ENCODE measurements at regions not wholly inside any gene's neighbourhood (a gene's known extent, or its start where the extent isn't known, plus 50 kb on each side); places are given as distances from the start of the nearest gene placed in this dataset.

GRCh38 chr2:44843641-44844310, 97.7 kb upstream of the SIX3 start:
- DNase-seq (no peak), ATAC-seq (ENCODE audit: low read depth) (no peak)
- H4K20me1 ChIP-seq (ENCODE audit: control insufficient read depth, insufficient read depth, low read length, poor library complexity, severe bottlenecking): no peaks in the 10 kb centered on the region
- no peaks in the 10 kb centered on the region for H3K4me1 ChIP-seq (ENCODE audit: control insufficient read depth in 2 of 2, insufficient read depth in 2 of 2, low read length in 2 of 2)
- H3K9ac ChIP-seq (ENCODE audit: low read length): no peak overlapping the region
- POLR2A ChIA-PET: no interaction called here
- no peak overlapping the region for H3K27ac ChIP-seq (ENCODE audit: low read length in 2 of 2)
- WGBS (ENCODE audit: insufficient coverage): 93% methylated on average over 4 of the region's 13 CpGs
- no peaks in the 10 kb centered on the region for H3K79me2 ChIP-seq (ENCODE audit: control insufficient read depth, insufficient read depth, low read length)
- intact Hi-C loops (cut with micrococcal nuclease): no loop called here
- no peak overlapping the region for H3K4me3 Mint-ChIP-seq
- no peak overlapping the region for H3K4me3 ChIP-seq (ENCODE audit: control extremely low read depth in 1 of 5, extremely low read depth in 1 of 5, insufficient read depth in 1 of 5, low read depth in 2 of 5, low read length in 4 of 5)
- H3K9me3 ChIP-seq (ENCODE audit: control extremely low read depth in 1 of 3, control insufficient read depth in 2 of 3, insufficient read depth in 1 of 3, low read length in 2 of 3): no peaks in the 10 kb centered on the region
- no peaks in the 10 kb centered on the region for H3K36me3 ChIP-seq (replicated peaks in 1 of 2; ENCODE audit: control extremely low read depth in 1 of 2, control insufficient read depth in 1 of 2, extremely low read depth in 1 of 2, insufficient read depth in 2 of 2, low read length in 1 of 2)
- no peak overlapping the region for H3K27ac Mint-ChIP-seq
- H3K27me3 Mint-ChIP-seq: peaks cover 43% of the 10 kb centered on the region
- no peak overlapping the region for H2AFZ ChIP-seq (ENCODE audit: insufficient read depth, low read depth, low read length, poor library complexity, severe bottlenecking)
- H3K4me2 ChIP-seq (replicated peaks; ENCODE audit: low read depth, low read length, poor library complexity, severe bottlenecking): no peak overlapping the region
- peaks cover 0 to 9% (median 0%) of the 10 kb centered on the region in 4 experiments for H3K27me3 ChIP-seq (replicated peaks in 1 of 4; ENCODE audit: control extremely low read depth in 1 of 4, control insufficient read depth in 3 of 4, insufficient read depth in 4 of 4, low read length in 3 of 4)
- H3K9me3 Mint-ChIP-seq (ENCODE audit: insufficient read depth): no peaks in the 10 kb centered on the region
- H3K4me1 Mint-ChIP-seq: no peaks in the 10 kb centered on the region
- TF ChIP-seq EZH2 (IDR thresholded peaks at IDR 0.05; ENCODE audit: borderline replicate concordance, insufficient read depth, low read depth, low read length, poor library complexity, severe bottlenecking) (no peak), CTCF (IDR thresholded peaks at IDR 0.05) (no peak)
- CTCF ChIA-PET: no interaction called here

- H3K79me2 ChIP-seq (ENCODE audit: control insufficient read depth, insufficient read depth, low read length): no peaks in the 10 kb centered on the region
- no peak for TF ChIP-seq EZH2 (IDR thresholded peaks at IDR 0.05; ENCODE audit: borderline replicate concordance, insufficient read depth, low read depth, low read length, poor library complexity, severe bottlenecking)
- no peak for TF ChIP-seq CTCF (IDR thresholded peaks at IDR 0.05)
- Mint-ChIP-seq H3K27me3 (peaks cover 50% of the 10 kb centered on the region), H3K4me3 (no peak overlapping the region), H3K27ac (no peak overlapping the region), H3K9me3 (ENCODE audit: insufficient read depth) (no peaks in the 10 kb centered on the region), H3K4me1 (no peaks in the 10 kb centered on the region)
- no peaks in the 10 kb centered on the region for H4K20me1 ChIP-seq (ENCODE audit: control insufficient read depth, insufficient read depth, low read length, poor library complexity, severe bottlenecking)
- no peak overlapping the region for H3K9ac ChIP-seq (ENCODE audit: low read length)
- no peak overlapping the region for H3K27ac ChIP-seq (ENCODE audit: low read length in 2 of 2)
- H3K9me3 ChIP-seq (ENCODE audit: control extremely low read depth in 1 of 3, control insufficient read depth in 2 of 3, insufficient read depth in 1 of 3, low read length in 2 of 3): no peaks in the 10 kb centered on the region
- no peak overlapping the region for H3K4me3 ChIP-seq (ENCODE audit: control extremely low read depth in 1 of 5, extremely low read depth in 1 of 5, insufficient read depth in 1 of 5, low read depth in 2 of 5, low read length in 4 of 5)
- peaks cover 0 to 9% (median 0%) of the 10 kb centered on the region in 4 experiments for H3K27me3 ChIP-seq (replicated peaks in 1 of 4; ENCODE audit: control extremely low read depth in 1 of 4, control insufficient read depth in 3 of 4, insufficient read depth in 4 of 4, low read length in 3 of 4)
- H3K4me1 ChIP-seq (ENCODE audit: control insufficient read depth in 2 of 2, insufficient read depth in 2 of 2, low read length in 2 of 2): no peaks in the 10 kb centered on the region
- POLR2A ChIA-PET: no interaction called here
- H3K36me3 ChIP-seq (replicated peaks in 1 of 2; ENCODE audit: control extremely low read depth in 1 of 2, control insufficient read depth in 1 of 2, extremely low read depth in 1 of 2, insufficient read depth in 2 of 2, low read length in 1 of 2): no peaks in the 10 kb centered on the region
- ATAC-seq (ENCODE audit: low read depth): no peak
- no peak overlapping the region for H2AFZ ChIP-seq (ENCODE audit: insufficient read depth, low read depth, low read length, poor library complexity, severe bottlenecking)
- no peak overlapping the region for H3K4me2 ChIP-seq (replicated peaks; ENCODE audit: low read depth, low read length, poor library complexity, severe bottlenecking)
- intact Hi-C loops (cut with micrococcal nuclease): no loop called here
- CTCF ChIA-PET: no interaction called here
- 87% methylated on average over 6 of the region's 7 CpGs for WGBS (ENCODE audit: insufficient coverage)
- DNase-seq: no peak
Observed at GRCh38 chr2:44844651-44845270, 96.7 kb upstream of the SIX3 start.

All from B cell (primary cell).